KOPT-K1 (cell line): ENCODE measurements at regions not wholly inside any gene's neighbourhood (a gene's known extent, or its start where the extent isn't known, plus 50 kb on each side); places are given as distances from the start of the nearest gene placed in this dataset.

Experiments used
- H3K27ac ChIP-seq: fragments of 200-600 bp; sonication (generic); 2 replicates; pipeline ENCODE4 v1.5.1; 2016; ENCODE audit warnings: antibody characterized with exemption, mild to moderate bottlenecking, low read depth, low read length; ENCODE audit not compliant: poor library complexity, severe bottlenecking
- H3K36me3 ChIP-seq: fragments of 200-600 bp; sonication (generic); 2 replicates; pipeline ENCODE4 v1.5.1; 2017; ENCODE audit warnings: antibody characterized with exemption, mild to moderate bottlenecking, low read length, moderate library complexity; ENCODE audit not compliant: insufficient read depth
- H3K9me3 ChIP-seq: fragments of 200-600 bp; sonication (generic); 2 replicates; pipeline ENCODE4 v1.5.1; 2017; ENCODE audit warnings: antibody characterized with exemption, low read length, mild to moderate bottlenecking; ENCODE audit not compliant: insufficient read depth, poor library complexity, severe bottlenecking

DNA sequence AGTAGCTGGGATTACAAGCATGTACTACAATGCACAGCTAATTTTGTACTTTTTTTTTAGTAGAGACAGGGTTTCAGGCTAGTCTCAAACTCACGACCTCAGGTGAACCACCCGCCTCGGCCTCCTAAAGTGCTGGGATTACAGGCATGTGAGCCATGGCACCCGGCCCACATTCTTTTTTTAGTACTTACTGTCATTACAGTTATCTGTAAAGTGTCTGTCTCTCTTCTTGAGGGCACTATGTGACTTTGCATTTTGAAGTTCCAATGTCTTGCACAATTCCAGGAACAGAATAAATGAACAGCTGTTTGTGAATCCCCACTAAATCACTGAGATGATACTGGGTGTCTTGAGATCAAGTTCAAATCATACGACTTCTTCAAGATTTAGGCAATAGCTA, 1540.3 kb downstream of the CDH11 start:
- Histone ChIP-seq H3K27ac (no peak overlapping the region), H3K36me3 (no peaks in the 10 kb centered on the region), H3K9me3 (no peaks in the 10 kb centered on the region)

DNA sequence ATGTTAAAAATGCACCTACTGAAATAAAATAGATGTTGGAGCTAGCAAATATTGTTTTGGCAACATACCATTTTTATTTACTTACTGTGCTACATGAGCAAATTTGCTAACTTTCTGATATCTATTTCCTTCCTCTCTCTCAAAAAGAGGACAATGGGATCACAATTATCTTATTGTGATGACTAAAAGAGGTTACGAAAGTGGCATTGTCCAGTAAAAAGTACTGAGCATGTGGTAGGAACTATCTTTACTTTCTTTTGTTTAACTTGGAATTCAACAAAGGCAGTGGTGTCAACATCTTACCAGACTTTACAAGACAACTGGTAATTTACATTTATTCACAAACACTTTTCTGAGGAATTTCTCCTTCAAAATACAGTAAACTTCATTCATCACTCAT, 1542.6 kb upstream of the CDH8 start:
- Histone ChIP-seq H3K27ac (no peak overlapping the region), H3K36me3 (no peaks in the 10 kb centered on the region), H3K9me3 (no peaks in the 10 kb centered on the region)

DNA sequence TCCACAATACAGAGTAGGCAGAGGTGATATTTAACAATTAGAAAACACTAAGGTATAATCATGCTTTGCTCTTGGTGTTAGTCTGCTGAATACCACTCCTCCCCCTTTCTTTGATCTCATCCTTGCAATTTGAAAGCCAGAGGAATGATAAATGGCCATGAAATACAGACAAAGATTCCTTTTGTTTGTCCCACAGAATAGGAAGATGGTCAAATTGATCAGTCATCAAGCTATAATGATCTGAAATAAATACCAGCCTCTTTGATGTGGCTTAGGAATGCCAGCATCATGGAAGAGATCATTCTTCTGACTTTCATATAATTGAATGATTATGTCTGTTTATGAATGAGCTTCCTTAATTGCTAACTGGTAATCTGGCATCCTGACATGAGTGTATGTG, 1541.7 kb upstream of the CDH8 start:
- H3K27ac ChIP-seq = no peak overlapping the region
- H3K9me3 ChIP-seq = no peaks in the 10 kb centered on the region
- no peaks in the 10 kb centered on the region for H3K36me3 ChIP-seq

DNA sequence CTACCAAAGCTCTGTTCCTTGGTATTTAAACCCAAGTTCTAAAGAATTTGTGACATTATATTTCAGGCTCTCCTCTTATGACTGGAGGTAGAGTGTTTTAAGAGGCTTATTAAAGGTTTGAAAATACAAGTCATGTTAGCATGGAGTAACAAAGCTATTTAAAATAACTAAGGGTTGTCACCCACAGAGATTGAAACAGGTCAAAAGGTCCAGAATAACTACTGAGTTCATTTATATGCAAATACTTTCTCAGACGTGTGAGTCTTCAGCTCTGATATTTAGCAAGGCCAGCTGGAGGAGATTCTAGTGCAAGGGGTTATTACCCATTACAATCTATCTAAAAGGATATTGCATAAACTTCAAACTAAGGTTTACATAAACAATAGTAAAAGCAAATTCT, 1538.8 kb upstream of the CDH8 start:
- Histone ChIP-seq H3K27ac (no peak overlapping the region), H3K36me3 (no peaks in the 10 kb centered on the region)

DNA sequence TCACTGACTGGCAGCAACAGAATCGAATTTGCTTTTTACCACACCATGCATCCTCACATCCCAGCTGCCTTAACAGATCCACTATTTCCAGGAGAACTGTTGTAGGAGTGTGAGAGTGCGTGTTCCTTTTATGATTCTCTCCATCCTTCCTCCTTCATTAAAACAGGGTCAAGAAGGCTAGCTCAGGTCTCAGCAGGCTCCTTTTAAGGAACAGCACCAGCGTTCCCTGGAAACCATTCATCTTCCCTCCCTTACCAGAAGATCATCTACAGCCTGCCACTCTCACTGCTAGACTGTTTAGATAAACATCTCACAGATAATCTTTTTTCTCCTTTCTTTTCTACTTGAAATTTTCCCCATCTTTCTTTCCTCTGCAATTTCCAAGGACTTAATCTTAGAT, 1531.9 kb upstream of the CDH8 start:
- H3K27ac ChIP-seq = no peak overlapping the region
- H3K36me3 ChIP-seq = no peaks in the 10 kb centered on the region
- H3K9me3 ChIP-seq = no peaks in the 10 kb centered on the region

More for the DNA sequence above, 1538.8 kb upstream of the CDH8 start:
- no peaks in the 10 kb centered on the region for H3K9me3 ChIP-seq

DNA sequence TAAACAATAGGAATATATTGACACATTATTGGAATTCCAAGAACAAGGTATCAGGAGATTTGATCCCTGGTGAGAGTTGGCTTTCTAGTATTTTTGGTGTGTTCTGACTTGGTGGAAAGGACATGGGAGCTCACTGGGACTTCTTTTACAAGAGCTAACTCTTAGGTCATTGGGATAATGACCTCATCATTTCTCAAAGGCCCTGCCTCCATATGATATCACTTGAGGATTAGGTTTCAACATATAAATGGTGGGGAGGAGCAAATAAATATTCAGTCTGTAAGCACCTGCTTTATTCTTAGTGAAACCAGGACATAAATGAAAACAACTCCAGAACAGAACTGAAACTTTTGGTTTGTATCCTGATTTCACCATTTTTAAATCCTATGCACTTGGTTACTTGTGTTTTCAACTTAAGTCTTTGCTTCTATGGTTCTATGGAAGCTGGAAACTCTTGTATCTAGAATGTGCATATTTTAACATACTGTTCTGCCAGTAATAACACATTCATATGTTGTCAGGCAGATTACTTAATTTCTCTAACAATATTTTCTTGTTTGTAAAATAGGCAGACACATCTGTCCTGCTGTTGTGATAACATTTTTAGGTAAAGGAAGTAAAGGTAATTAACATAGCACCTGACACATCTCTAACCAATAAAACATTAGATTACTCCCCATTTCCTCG, 1527.7 kb upstream of the CDH8 start:
- Histone ChIP-seq H3K27ac (no peak overlapping the region), H3K9me3 (no peaks in the 10 kb centered on the region)

DNA sequence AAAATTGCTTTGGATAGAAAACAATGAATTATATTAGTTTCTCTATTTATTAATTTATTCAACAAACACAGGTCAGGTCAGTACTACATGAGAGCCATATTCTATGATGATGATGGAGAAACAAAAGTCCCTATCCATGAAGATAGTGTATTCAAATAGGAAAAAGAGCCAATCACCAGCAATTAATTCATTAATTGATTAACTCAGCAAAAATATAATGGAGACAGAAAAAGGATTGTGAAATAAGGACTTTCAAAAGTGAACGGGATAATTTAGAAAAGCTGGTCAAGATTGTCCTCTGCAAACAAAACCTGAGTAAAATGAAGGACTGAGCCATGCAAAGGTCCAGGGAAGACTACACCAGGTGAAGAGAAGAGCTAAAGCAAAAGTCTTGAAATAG, 1517.7 kb upstream of the CDH8 start:
- Histone ChIP-seq H3K36me3 (no peaks in the 10 kb centered on the region), H3K27ac (no peak overlapping the region), H3K9me3 (no peaks in the 10 kb centered on the region)

More for the DNA sequence above, 1527.7 kb upstream of the CDH8 start:
- H3K36me3 ChIP-seq = no peaks in the 10 kb centered on the region

DNA sequence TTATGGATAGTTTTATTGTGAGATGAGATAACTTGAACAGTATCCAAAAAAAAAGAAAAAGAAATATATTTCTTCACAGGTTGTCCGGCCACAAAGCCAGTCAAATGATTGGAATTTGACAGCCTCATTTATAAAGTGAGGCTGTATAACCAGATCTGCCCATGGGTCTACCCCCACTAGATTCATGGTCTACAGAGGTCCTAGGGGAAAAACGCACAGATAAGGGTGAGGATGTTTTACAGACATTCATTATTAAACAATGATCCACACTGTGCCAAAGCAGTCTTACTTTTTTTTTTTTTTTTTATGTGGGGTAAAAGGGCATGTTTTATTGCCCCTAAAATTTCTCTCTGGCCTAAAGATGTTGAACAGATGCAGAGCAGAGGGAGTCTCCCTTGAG, 1503.0 kb upstream of the CDH8 start:
- Histone ChIP-seq H3K27ac (no peak overlapping the region), H3K9me3 (no peaks in the 10 kb centered on the region), H3K36me3 (no peaks in the 10 kb centered on the region)

DNA sequence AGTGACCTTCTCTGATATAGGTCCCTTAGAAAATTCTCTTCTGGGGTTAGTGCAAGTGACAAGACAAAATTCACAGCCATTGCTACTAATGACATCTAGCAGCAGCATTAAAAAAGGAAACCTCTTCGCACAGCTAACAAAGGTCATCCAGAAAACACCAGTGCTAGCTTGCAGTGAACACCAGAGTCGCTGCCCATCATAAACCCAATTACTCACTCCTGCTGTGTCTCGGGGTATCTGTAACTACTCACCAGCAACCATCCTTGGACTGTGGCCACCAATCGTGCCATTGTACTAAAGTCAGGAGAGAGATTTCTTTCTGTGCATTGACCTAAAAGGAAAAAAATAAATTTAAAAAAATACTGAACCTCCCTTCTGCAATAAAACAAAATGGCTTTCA, 1494.7 kb upstream of the CDH8 start:
- Histone ChIP-seq H3K27ac (no peak overlapping the region), H3K36me3 (no peaks in the 10 kb centered on the region)

DNA sequence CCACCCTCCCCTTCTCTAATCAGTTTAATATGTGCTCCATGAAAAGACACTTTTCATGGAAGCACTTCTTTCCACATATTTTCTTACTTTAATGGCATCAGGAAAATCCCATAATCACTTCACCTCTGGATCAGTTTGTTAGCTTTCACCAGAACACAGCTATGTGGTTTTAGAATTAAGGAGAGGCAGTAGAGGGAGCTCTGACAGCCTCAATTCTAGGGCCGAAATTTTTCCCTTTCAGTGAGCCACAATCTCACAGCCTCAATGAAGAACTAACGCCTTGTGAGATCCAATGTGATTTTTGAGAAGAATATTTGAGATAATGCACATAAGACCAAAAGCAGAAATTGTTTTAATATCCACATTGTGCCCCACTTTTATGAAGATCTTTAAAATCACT, 1494.0 kb upstream of the CDH8 start:
- Histone ChIP-seq H3K36me3 (no peaks in the 10 kb centered on the region), H3K9me3 (no peaks in the 10 kb centered on the region), H3K27ac (no peak overlapping the region)

More for the DNA sequence above, 1494.7 kb upstream of the CDH8 start:
- no peaks in the 10 kb centered on the region for H3K9me3 ChIP-seq

DNA sequence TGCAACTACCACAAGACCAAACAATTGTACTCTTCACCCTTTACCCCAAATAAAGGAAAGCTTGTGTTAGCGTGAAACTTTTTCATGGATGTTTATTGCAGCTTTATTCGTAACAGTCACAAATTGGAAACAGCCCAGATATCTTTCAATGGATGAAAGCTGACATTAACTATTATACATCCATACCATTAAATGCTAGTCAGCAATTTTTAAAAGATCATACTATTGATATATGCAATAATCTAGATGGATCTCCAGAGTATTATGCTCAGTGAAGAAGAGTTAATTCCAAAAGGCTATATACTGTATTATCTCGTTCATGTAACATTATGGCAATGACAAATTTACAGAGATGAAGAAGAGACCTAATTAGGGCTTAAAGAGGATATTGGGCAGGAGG, 1491.2 kb upstream of the CDH8 start:
- Histone ChIP-seq H3K9me3 (no peaks in the 10 kb centered on the region), H3K36me3 (no peaks in the 10 kb centered on the region), H3K27ac (no peak overlapping the region)

DNA sequence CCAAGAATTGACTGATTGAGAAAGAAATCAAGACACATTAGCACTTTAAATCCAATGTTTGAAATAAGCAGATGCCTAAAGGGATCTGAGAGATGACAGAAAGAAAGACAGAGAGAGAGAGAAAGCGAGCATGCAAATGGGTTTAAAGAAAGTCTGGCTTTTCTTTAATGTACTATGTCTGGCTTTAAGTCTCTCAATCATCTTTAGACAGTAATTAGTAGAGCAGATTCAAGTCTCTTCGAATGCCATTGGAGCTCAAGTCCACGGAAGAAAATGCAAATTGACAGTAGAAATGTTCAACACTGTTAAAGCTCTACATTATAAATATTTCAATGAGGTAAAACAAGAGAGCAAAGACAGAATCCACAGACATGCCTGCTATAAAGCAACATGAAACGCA, 1480.2 kb upstream of the CDH8 start:
- H3K27ac ChIP-seq = no peak overlapping the region
- H3K36me3 ChIP-seq = no peaks in the 10 kb centered on the region
- H3K9me3 ChIP-seq = no peaks in the 10 kb centered on the region

DNA sequence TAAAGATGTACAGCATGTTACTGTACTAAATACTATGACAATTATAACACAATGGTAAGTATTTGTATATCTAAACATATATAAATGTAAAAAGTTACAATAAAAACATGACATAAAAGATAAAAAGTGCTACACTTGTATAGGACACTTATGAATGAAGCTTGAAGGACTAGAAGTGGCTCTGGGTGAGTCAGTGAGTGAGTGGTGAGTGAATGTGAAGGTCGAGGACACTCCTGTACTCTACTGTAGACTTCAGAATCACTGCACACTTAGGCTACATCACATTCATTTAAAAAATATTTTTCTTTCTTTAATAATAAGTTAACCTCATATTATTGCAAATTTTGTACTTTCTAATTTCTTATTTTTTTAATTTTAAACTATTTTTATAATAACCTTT, 1476.7 kb upstream of the CDH8 start:
- no peak overlapping the region for H3K27ac ChIP-seq
- H3K9me3 ChIP-seq = no peaks in the 10 kb centered on the region
- H3K36me3 ChIP-seq = no peaks in the 10 kb centered on the region

DNA sequence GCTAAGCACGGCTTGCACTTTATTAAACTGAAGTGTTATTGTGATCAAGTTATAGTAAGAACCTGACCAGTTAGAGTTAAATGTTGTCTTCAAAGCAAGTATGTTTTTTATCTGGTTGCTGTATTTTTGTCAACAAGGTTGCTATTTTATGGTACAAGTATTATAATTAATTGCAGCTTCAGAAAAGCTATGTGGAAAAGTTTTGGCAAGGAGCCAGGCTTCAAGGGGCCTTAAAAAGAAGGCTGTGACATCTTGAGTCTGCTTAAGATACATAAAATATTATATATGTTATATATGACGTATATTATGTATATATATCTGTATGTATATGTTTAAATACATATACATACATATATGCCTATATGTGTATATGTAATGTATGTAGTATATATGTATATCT, 1461.2 kb upstream of the CDH8 start:
- no peaks in the 10 kb centered on the region for H3K9me3 ChIP-seq
- H3K27ac ChIP-seq = no peak overlapping the region
- no peaks in the 10 kb centered on the region for H3K36me3 ChIP-seq

DNA sequence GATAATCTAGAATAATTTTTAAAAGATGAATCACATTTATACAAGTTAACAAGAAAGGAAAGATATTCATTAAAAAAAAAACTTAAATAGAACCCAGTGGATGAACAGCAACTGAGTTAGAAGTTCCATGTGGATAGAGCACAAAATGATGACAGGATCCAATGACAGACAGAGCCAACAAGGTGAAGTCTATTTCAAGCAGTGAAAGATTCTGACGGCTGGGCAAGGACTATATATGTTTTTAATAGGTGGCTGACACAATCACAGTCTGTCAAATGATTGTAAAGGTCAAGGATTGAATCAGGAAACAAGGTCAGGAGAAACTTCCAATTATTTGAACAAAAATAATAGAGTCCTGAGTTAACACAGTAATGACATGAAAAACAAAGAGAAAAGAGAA, 1460.0 kb upstream of the CDH8 start:
- H3K27ac ChIP-seq = no peak overlapping the region
- H3K36me3 ChIP-seq = no peaks in the 10 kb centered on the region
- no peaks in the 10 kb centered on the region for H3K9me3 ChIP-seq

DNA sequence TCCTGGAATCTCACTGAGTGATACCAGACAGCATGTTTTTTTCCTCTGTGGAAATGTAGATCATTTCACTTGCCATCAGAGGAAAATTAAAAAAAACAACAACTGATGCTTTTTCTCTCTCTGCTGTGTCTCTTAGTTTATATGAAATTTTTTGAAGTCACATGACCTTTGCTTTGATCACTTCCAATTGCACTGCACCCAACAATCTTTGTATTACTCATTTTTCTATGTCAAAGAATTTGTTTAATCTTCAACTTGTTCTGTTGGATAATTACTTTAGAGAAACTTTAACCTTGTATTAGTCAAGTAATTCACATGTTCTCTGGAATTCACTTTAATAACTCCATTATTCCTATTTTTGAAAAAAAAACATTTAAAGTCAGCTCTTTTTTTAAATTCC, 1452.7 kb upstream of the CDH8 start:
- H3K36me3 ChIP-seq = no peaks in the 10 kb centered on the region
- no peak overlapping the region for H3K27ac ChIP-seq
- H3K9me3 ChIP-seq = no peaks in the 10 kb centered on the region
